SU-DHL-6 (cell line): ENCODE measurements at regions not wholly inside any gene's neighbourhood (a gene's known extent, or its start where the extent isn't known, plus 50 kb on each side); places are given as distances from the start of the nearest gene placed in this dataset.

Experiments used
- CTCF ChIP-seq: fragments of 200-600 bp; sonication (generic); IDR thresholded peaks from one replicate; pipeline ENCODE4 v1.5.1; 2017; ENCODE audit warnings: antibody characterized with exemption, mild to moderate bottlenecking, low read length, moderate library complexity; ENCODE audit not compliant: insufficient read depth, poor library complexity, severe bottlenecking
- EZH2phosphoT487 ChIP-seq: fragments of 200-600 bp; sonication (generic), shearing (Covaris generic); conservative IDR thresholded peaks from 2 replicates; pipeline ENCODE4 v1.6.1; 2018; ENCODE audit warnings: mild to moderate bottlenecking, antibody characterized with exemption, low read length, moderate library complexity, mixed read lengths

GRCh38 chr2:79393107-79393685, 119.7 kb upstream of the CTNNA2 start:
- TF ChIP-seq CTCF (no peak), EZH2phosphoT487 (no peak)
